Tibial artery (tissue), 4 donors: ENCODE measurements at regions not wholly inside any gene's neighbourhood (a gene's known extent, or its start where the extent isn't known, plus 50 kb on each side); places are given as distances from the start of the nearest gene placed in this dataset.

Experiments used
- DNase-seq, 2 donors: peaks; one replicate each; pipeline ENCODE4 v3.0.0-alpha.2; 2019
- H3K27ac ChIP-seq, 2 donors: fragments of 200-600 bp; sonication (generic) in 1 of 2; 1 replicate in 1 of 2; 2 replicates in 1 of 2; pipeline ENCODE4 v1.5.1; 2018 to 2019; ENCODE audit warnings: mild to moderate bottlenecking in 1 of 2
- H3K27me3 ChIP-seq, 2 donors: fragments of 200-600 bp; sonication (generic) in 1 of 2; one replicate each; pipeline versions ENCODE4 v1.5.1 to v1.6.0; 2016 to 2019
- H3K36me3 ChIP-seq, 3 donors: fragments of 200-600 bp; sonication (generic) in 2 of 3; one replicate each; pipeline ENCODE4 v1.5.1; 2016 to 2019; ENCODE audit warnings: mild to moderate bottlenecking in 2 of 3
- H3K4me1 ChIP-seq, 4 donors: fragments of 200-600 bp; sonication (generic) in 2 of 4; 1 replicate in 3 of 4; 2 replicates in 1 of 4; pipeline ENCODE4 v1.5.1; 2016 to 2019
- H3K4me3 ChIP-seq, 2 donors: fragments of 200-600 bp; sonication (generic) in 1 of 2; 1 replicate in 1 of 2; 2 replicates in 1 of 2; pipeline ENCODE4 v1.5.1; 2018 to 2019; ENCODE audit warnings: mild to moderate bottlenecking in 2 of 2
- H3K9me3 ChIP-seq, 3 donors: fragments of 200-600 bp; sonication (generic) in 1 of 3; one replicate each; pipeline ENCODE4 v1.5.1; 2016 to 2019
- CTCF ChIP-seq, 2 experiments: fragments of 200-600 bp in 1 of 2; fragments of 450-650 bp in 1 of 2; IDR thresholded peaks; one replicate each; pipeline ENCODE4 v1.5.1; 2017 to 2019; ENCODE audit warnings: antibody characterized with exemption in 2 of 2, mild to moderate bottlenecking in 1 of 2, moderate library complexity in 1 of 2
- intact Hi-C: fragments of 100-400 bp; cut with DNase I; formaldehyde crosslinking; loops from one replicate; pipeline ENCODE4 v1.15.0; 2023; ENCODE audit warnings: low total_unique reads

GRCh38 chr2:65799141-65799854 lies 366.9 kb upstream of the SPRED2 start:
- DNase-seq, result no peak
- no peak for TF ChIP-seq CTCF (IDR thresholded peaks at IDR 0.05)
- intact Hi-C loops, result no loop called here
- no peaks in the 10 kb centered on the region for H3K9me3 ChIP-seq
- H3K36me3 ChIP-seq, result no peaks in the 10 kb centered on the region
- H3K27ac ChIP-seq, result no peak overlapping the region
- peaks cover 0 to 9% (median 3%) of the 10 kb centered on the region in 4 donors for H3K4me1 ChIP-seq
- no peak overlapping the region for H3K4me3 ChIP-seq
- no peaks in the 10 kb centered on the region for H3K27me3 ChIP-seq

GRCh38 chr2:65798641-65799040 lies 366.2 kb upstream of the SPRED2 start:
- H3K27ac ChIP-seq, result no peak overlapping the region
- TF ChIP-seq CTCF (IDR thresholded peaks at IDR 0.05), result no peak
- intact Hi-C loops, result no loop called here
- no peak for DNase-seq
- H3K36me3 ChIP-seq, result no peaks in the 10 kb centered on the region
- no peaks in the 10 kb centered on the region for H3K9me3 ChIP-seq
- H3K27me3 ChIP-seq, result no peaks in the 10 kb centered on the region
- no peak overlapping the region for H3K4me3 ChIP-seq
- H3K4me1 ChIP-seq, result peaks cover 0 to 9% (median 3%) of the 10 kb centered on the region in 4 donors

- Histone ChIP-seq H3K27me3 (no peaks in the 10 kb centered on the region), H3K4me3 (no peak overlapping the region), H3K27ac (no peak overlapping the region), H3K4me1 (peaks cover 0 to 9% (median 3%) of the 10 kb centered on the region in 4 donors), H3K36me3 (no peaks in the 10 kb centered on the region), H3K9me3 (no peaks in the 10 kb centered on the region)
- DNase-seq, result no peak
- no peak for TF ChIP-seq CTCF (IDR thresholded peaks at IDR 0.05)
- intact Hi-C loops, result no loop called here
Measured at GRCh38 chr2:65794994-65795393, 362.6 kb upstream of the SPRED2 start.

- Histone ChIP-seq H3K9me3 (no peaks in the 10 kb centered on the region), H3K36me3 (no peaks in the 10 kb centered on the region), H3K4me3 (no peak overlapping the region), H3K27ac (no peak overlapping the region), H3K27me3 (no peaks in the 10 kb centered on the region), H3K4me1 (peaks cover 0 to 9% (median 3%) of the 10 kb centered on the region in 4 donors)
- intact Hi-C loops, result no loop called here
- no peak for DNase-seq
- TF ChIP-seq CTCF (IDR thresholded peaks at IDR 0.05), result no peak
Measured at GRCh38 chr2:65791404-65791975, 359.1 kb upstream of the SPRED2 start.

GRCh38 chr2:65790676-65790935 lies 358.2 kb upstream of the SPRED2 start:
- no peak overlapping the region for H3K4me3 ChIP-seq
- DNase-seq, result no peak

More at GRCh38 chr2:65790676-65790935, 358.2 kb upstream of the SPRED2 start:
- H3K9me3 ChIP-seq, result no peaks in the 10 kb centered on the region
- no peak for TF ChIP-seq CTCF (IDR thresholded peaks at IDR 0.05)
- intact Hi-C loops, result no loop called here
- H3K36me3 ChIP-seq, result no peaks in the 10 kb centered on the region
- H3K27ac ChIP-seq, result no peak overlapping the region
- H3K4me1 ChIP-seq, result peaks cover 0 to under 1% (median under 1%) of the 10 kb centered on the region in 4 donors
- H3K27me3 ChIP-seq, result no peaks in the 10 kb centered on the region
